GM12878 (cell line): ENCODE measurements at regions not wholly inside any gene's neighbourhood (a gene's known extent, or its start where the extent isn't known, plus 50 kb on each side); places are given as distances from the start of the nearest gene placed in this dataset.

Experiments used
- ATAC-seq: fragments of 200-7000 bp; cut with Tn5 transposase; 3 replicates; pipeline ENCODE4 v1.9.1; 2020; ENCODE audit warnings: mild to moderate bottlenecking, moderate library complexity
- BruUV-seq: library from RNA; stranded (reverse); fragments of 400-500 nt; replicated peaks from 2 replicates; lab custom pipeline; 2021; lab: Mats Ljungman, UMichigan
- CTCF ChIA-PET: fragments of 300-600 bp; sonication (Branson Sonifier 250); formaldehyde crosslinking; extraction: SDS; loops from one replicate; lab custom pipeline; 2021; ENCODE audit warnings: inconsistent platforms; lab: Yijun Ruan, JAX
- POLR2A ChIA-PET: fragments of 350-600 bp; formaldehyde crosslinking; extraction: SDS; loops from one replicate; lab custom pipeline; 2021; ENCODE audit warnings: inconsistent platforms; lab: Charles Lee
- RAD21 ChIA-PET: fragments of 300-600 bp; sonication (Branson Sonifier 250); formaldehyde crosslinking; loops from one replicate; lab custom pipeline; 2023; ENCODE audit warnings: antibody characterized with exemption; ENCODE audit not compliant: unreplicated experiment; lab: Charles Lee
- SMC1A ChIA-PET: fragments of 300-600 bp; sonication (Branson Sonifier 250); formaldehyde crosslinking; loops from one replicate; lab custom pipeline; 2023; ENCODE audit not compliant: unreplicated experiment, uncharacterized antibody; lab: Charles Lee
- DNase-seq: peaks from one replicate; pipeline ENCODE4 v3.0.0-alpha.2; 2011; ENCODE audit warnings: low read depth, low spot score
- FAIRE-seq: peaks from 3 replicates; lab custom pipeline; 2011; peaks lifted over from hg19 to GRCh38; lab: Jason Lieb, UNC
- H2AFZ ChIP-seq: 2 replicates; pipeline ENCODE4 v1.6.0; 2011; ENCODE audit warnings: low read depth, low read length, control low read depth; ENCODE audit not compliant: control insufficient read depth
- H3K27ac ChIP-seq: 2 replicates; pipeline ENCODE4 v1.5.1; 2011; ENCODE audit warnings: control low read depth; ENCODE audit not compliant: control insufficient read depth, insufficient read depth
- H3K27me3 ChIP-seq, 2 experiments: replicated peaks in 1 of 2; 2 replicates each; pipeline versions ENCODE4 v1.6.0 to v1.6.1; 2011; ENCODE audit warnings: low read length in 1 of 2; ENCODE audit not compliant: control insufficient read depth in 2 of 2, insufficient read depth in 2 of 2
- H3K36me3 ChIP-seq, 2 experiments: 2 replicates each; pipeline ENCODE4 v1.5.1; 2011; ENCODE audit warnings: low read length in 1 of 2; ENCODE audit not compliant: control insufficient read depth in 2 of 2, insufficient read depth in 2 of 2
- H3K4me1 ChIP-seq: 2 replicates; pipeline ENCODE4 v1.6.1; 2011; ENCODE audit warnings: mild to moderate bottlenecking, low read length, moderate library complexity, mixed read lengths; ENCODE audit not compliant: control insufficient read depth, insufficient read depth
- H3K4me2 ChIP-seq: 2 replicates; pipeline ENCODE4 v1.6.0; 2011; ENCODE audit warnings: control low read depth; ENCODE audit not compliant: control insufficient read depth, insufficient read depth
- H3K4me3 ChIP-seq: fragments of 200-600 bp; sonication (generic); 2 replicates; pipeline ENCODE4 v1.5.1; 2016
- H3K79me2 ChIP-seq: 2 replicates; pipeline ENCODE4 v1.6.0; 2011; ENCODE audit warnings: low read length; ENCODE audit not compliant: control insufficient read depth, insufficient read depth
- H3K9ac ChIP-seq: 2 replicates; pipeline ENCODE4 v1.8.0; 2011; ENCODE audit warnings: low read length, control low read depth, mixed read lengths; ENCODE audit not compliant: control insufficient read depth, insufficient read depth
- H3K9me3 ChIP-seq: replicated peaks from 3 replicates; pipeline ENCODE4 v1.5.1; 2011; ENCODE audit warnings: mild to moderate bottlenecking, low read length; ENCODE audit not compliant: control insufficient read depth, insufficient read depth
- H4K20me1 ChIP-seq: 2 replicates; pipeline ENCODE4 v1.6.0; 2011; ENCODE audit not compliant: control insufficient read depth, insufficient read depth
- BMI1 ChIP-seq: fragments of 450-650 bp; IDR thresholded peaks from 2 replicates; pipeline ENCODE4 v1.6.1; 2016; ENCODE audit warnings: mild to moderate bottlenecking, moderate library complexity, borderline replicate concordance
- CBX3 ChIP-seq: fragments of 200-600 bp; sonication (generic); IDR thresholded peaks from 2 replicates; pipeline ENCODE4 v1.6.1; 2016; ENCODE audit warnings: low read depth, borderline replicate concordance
- FOXK2 ChIP-seq: fragments of 450-650 bp; IDR thresholded peaks from 2 replicates; pipeline ENCODE4 v1.6.1; 2017; ENCODE audit warnings: mild to moderate bottlenecking, moderate library complexity
- RAD21 ChIP-seq: IDR thresholded peaks from 2 replicates; pipeline ENCODE4 v1.6.1; 2011; ENCODE audit warnings: mild to moderate bottlenecking, low read depth, low read length, moderate library complexity; ENCODE audit not compliant: insufficient read depth
- RCOR1 ChIP-seq: conservative IDR thresholded peaks from 2 replicates; pipeline ENCODE4 v1.6.1; 2012; ENCODE audit warnings: low read depth, low read length, improper control_type of control experiment
- SIX5 ChIP-seq: IDR thresholded peaks from 2 replicates; pipeline ENCODE4 v1.6.1; 2011; ENCODE audit warnings: mild to moderate bottlenecking, low read depth, low read length, moderate library complexity; ENCODE audit not compliant: severe bottlenecking
- SP1 ChIP-seq: IDR thresholded peaks from one replicate; pipeline ENCODE4 v1.6.1; 2011; ENCODE audit warnings: low read depth, low read length
- SREBF1 ChIP-seq: IDR thresholded peaks from 2 replicates; pipeline ENCODE4 v1.6.1; 2012; ENCODE audit warnings: mild to moderate bottlenecking, low read length
- SUPT20H ChIP-seq: IDR thresholded peaks from 2 replicates; pipeline ENCODE4 v1.6.1; 2011; ENCODE audit warnings: low read depth, mild to moderate bottlenecking, low read length, moderate library complexity, borderline replicate concordance; ENCODE audit not compliant: control insufficient read depth
- ZSCAN29 ChIP-seq: fragments of 450-650 bp; IDR thresholded peaks from 2 replicates; pipeline ENCODE4 v1.6.1; 2017; ENCODE audit warnings: mild to moderate bottlenecking, moderate library complexity
- WGBS: methylation state at CpG from one replicate; pipeline ENCODE4 v1.1.6; 2016; ENCODE audit warnings: low lambda C conversion rate; ENCODE audit not compliant: insufficient replicate concordance, insufficient coverage; ENCODE audit errors: missing lambda C conversion rate; 5-methylcytosine and 5-hydroxymethylcytosine counted together
- in situ Hi-C: fragments of 300-500 bp; cut with MboI; formaldehyde crosslinking; loops from 9 replicates; pipeline ENCODE4 v1.14.3; 2018; ENCODE audit warnings: mixed read lengths
- intact Hi-C: fragments of 100-400 bp; cut with micrococcal nuclease; formaldehyde crosslinking; loops from one replicate; pipeline ENCODE4 v1.14.2; 2022; ENCODE audit not compliant: unreplicated experiment
- TF ChIP-seq, protein P1 (sequence below): fragments of 450-650 bp; IDR thresholded peaks from 2 replicates; pipeline ENCODE4 v1.6.1; 2014; ENCODE audit warnings: mild to moderate bottlenecking
- TF ChIP-seq, protein P2 (sequence below): fragments of 450-650 bp; IDR thresholded peaks from 2 replicates; pipeline ENCODE4 v1.6.1; 2017; ENCODE audit warnings: mild to moderate bottlenecking, moderate library complexity
- TF ChIP-seq, protein P3 (sequence below): IDR thresholded peaks from 2 replicates; pipeline ENCODE4 v1.6.1; 2012; ENCODE audit warnings: low read length, inconsistent platforms

DNA sequence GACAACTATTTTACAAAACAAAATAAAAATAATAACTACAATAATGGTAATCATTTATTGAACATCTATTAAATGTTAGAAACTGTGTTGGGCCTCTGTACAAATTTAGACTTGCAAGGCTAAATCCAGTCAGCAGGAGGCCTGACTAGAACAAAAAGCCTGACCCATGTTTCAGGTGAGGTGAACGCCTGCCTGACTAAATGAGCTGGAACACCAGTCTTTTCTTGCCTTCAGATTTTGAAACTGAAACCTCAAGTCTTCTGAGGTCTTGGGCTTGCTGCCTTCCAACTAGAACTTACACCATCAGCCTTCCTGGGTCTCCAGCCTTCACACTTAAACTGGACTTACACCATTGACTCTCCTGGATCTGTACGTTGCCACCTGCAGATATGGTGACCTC, 706.9 kb downstream of the TBL1XR1 start (continued):
- TF ChIP-seq, protein P1, sequence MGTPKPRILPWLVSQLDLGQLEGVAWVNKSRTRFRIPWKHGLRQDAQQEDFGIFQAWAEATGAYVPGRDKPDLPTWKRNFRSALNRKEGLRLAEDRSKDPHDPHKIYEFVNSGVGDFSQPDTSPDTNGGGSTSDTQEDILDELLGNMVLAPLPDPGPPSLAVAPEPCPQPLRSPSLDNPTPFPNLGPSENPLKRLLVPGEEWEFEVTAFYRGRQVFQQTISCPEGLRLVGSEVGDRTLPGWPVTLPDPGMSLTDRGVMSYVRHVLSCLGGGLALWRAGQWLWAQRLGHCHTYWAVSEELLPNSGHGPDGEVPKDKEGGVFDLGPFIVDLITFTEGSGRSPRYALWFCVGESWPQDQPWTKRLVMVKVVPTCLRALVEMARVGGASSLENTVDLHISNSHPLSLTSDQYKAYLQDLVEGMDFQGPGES, result no peak
- TF ChIP-seq, protein P2, sequence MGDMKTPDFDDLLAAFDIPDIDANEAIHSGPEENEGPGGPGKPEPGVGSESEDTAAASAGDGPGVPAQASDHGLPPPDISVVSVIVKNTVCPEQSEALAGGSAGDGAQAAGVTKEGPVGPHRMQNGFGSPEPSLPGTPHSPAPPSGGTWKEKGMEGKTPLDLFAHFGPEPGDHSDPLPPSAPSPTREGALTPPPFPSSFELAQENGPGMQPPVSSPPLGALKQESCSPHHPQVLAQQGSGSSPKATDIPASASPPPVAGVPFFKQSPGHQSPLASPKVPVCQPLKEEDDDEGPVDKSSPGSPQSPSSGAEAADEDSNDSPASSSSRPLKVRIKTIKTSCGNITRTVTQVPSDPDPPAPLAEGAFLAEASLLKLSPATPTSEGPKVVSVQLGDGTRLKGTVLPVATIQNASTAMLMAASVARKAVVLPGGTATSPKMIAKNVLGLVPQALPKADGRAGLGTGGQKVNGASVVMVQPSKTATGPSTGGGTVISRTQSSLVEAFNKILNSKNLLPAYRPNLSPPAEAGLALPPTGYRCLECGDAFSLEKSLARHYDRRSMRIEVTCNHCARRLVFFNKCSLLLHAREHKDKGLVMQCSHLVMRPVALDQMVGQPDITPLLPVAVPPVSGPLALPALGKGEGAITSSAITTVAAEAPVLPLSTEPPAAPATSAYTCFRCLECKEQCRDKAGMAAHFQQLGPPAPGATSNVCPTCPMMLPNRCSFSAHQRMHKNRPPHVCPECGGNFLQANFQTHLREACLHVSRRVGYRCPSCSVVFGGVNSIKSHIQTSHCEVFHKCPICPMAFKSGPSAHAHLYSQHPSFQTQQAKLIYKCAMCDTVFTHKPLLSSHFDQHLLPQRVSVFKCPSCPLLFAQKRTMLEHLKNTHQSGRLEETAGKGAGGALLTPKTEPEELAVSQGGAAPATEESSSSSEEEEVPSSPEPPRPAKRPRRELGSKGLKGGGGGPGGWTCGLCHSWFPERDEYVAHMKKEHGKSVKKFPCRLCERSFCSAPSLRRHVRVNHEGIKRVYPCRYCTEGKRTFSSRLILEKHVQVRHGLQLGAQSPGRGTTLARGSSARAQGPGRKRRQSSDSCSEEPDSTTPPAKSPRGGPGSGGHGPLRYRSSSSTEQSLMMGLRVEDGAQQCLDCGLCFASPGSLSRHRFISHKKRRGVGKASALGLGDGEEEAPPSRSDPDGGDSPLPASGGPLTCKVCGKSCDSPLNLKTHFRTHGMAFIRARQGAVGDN, result no peak
- TF ChIP-seq FOXK2 (no peak), CBX3 (no peak), SREBF1 (no peak), BMI1 (no peak)

DNA sequence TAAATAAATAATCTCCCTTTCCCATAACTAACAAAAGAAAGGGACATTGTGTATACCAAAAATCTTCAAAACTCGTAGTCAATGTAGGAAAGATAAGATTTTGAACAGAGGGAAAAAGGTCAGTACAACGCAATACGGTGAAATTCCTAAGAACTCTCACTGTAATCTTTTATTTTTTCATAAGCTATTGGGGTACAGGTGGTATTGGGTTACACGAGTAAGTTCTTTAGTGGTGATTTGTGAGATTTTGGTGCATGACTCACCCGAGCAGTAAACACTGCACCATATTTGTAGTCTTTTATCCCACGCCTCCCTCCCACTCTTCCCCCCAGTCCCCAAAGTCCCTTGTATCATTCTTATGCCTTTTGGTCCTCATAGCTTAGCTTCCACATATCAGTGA, 718.0 kb downstream of the TBL1XR1 start:
- Histone ChIP-seq H3K4me2 (no peak overlapping the region), H3K9ac (no peak overlapping the region), H4K20me1 (no peaks in the 10 kb centered on the region), H3K4me3 (no peak overlapping the region), H3K4me1 (no peaks in the 10 kb centered on the region), H3K27ac (no peak overlapping the region), H3K79me2 (no peaks in the 10 kb centered on the region), H3K9me3 (no peaks in the 10 kb centered on the region), H3K36me3 (no peaks in the 10 kb centered on the region), H2AFZ (no peak overlapping the region), H3K27me3 (no peaks in the 10 kb centered on the region)
- ChIA-PET POLR2A (no interaction called here), CTCF (no interaction called here), SMC1A (no interaction called here), RAD21 (no interaction called here)
- BruUV-seq, result no TSS peak
- DNase-seq (no peak), FAIRE-seq (no peak), ATAC-seq (no peak)
- intact Hi-C loops, result no loop called here
- in situ Hi-C loops, result no loop called here
- WGBS, result 27% methylated on average over 6 of the region's 6 CpGs
- TF ChIP-seq RCOR1 (no peak), SIX5 (no peak), SP1 (no peak), SUPT20H (no peak), RAD21 (no peak), ZSCAN29 (no peak)
- TF ChIP-seq, protein P3, sequence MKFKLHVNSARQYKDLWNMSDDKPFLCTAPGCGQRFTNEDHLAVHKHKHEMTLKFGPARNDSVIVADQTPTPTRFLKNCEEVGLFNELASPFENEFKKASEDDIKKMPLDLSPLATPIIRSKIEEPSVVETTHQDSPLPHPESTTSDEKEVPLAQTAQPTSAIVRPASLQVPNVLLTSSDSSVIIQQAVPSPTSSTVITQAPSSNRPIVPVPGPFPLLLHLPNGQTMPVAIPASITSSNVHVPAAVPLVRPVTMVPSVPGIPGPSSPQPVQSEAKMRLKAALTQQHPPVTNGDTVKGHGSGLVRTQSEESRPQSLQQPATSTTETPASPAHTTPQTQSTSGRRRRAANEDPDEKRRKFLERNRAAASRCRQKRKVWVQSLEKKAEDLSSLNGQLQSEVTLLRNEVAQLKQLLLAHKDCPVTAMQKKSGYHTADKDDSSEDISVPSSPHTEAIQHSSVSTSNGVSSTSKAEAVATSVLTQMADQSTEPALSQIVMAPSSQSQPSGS, result no peak
- TF ChIP-seq, protein P2, result no peak
